IPS DF 6.9 (cell line): ENCODE measurements at regions not wholly inside any gene's neighbourhood (a gene's known extent, or its start where the extent isn't known, plus 50 kb on each side); places are given as distances from the start of the nearest gene placed in this dataset.
"Not testable (repeated sequence)": the region's sequence is repeated elsewhere in the genome, so short reads cannot be mapped to it uniquely, and the experiment has no call there.

Experiments used
- DNase-seq: peaks from one replicate; pipeline ENCODE4 v3.0.0-alpha.2; 2013; ENCODE audit warnings: low read depth, low spot score
- H3K27ac ChIP-seq: one replicate; pipeline ENCODE4 v1.5.1; 2013; ENCODE audit warnings: low read length, control low read depth
- H3K27me3 ChIP-seq: 2 replicates; pipeline ENCODE4 v1.6.1; 2013; ENCODE audit warnings: mild to moderate bottlenecking, low read length; ENCODE audit not compliant: control insufficient read depth, insufficient read depth
- H3K36me3 ChIP-seq: 2 replicates; pipeline ENCODE4 v1.6.1; 2013; ENCODE audit warnings: low read length; ENCODE audit not compliant: control insufficient read depth, insufficient read depth
- H3K4me1 ChIP-seq: 2 replicates; pipeline ENCODE4 v1.6.1; 2013; ENCODE audit warnings: low read length; ENCODE audit not compliant: control insufficient read depth, insufficient read depth
- H3K4me3 ChIP-seq: 2 replicates; pipeline ENCODE4 v1.5.1; 2013; ENCODE audit warnings: mild to moderate bottlenecking, low read length
- H3K9me3 ChIP-seq: 2 replicates; pipeline ENCODE4 v1.6.1; 2013; ENCODE audit warnings: low read length, inconsistent platforms; ENCODE audit not compliant: control insufficient read depth, insufficient read depth
- WGBS: extraction: QIAGEN DNeasy Blood & Tissue Kit; methylation state at CpG from one replicate; pipeline ENCODE4 v1.1.7; 2013; ENCODE audit warnings: mixed read lengths, missing lambda C conversion rate; ENCODE audit not compliant: insufficient read length, insufficient coverage; 5-methylcytosine and 5-hydroxymethylcytosine counted together

DNA sequence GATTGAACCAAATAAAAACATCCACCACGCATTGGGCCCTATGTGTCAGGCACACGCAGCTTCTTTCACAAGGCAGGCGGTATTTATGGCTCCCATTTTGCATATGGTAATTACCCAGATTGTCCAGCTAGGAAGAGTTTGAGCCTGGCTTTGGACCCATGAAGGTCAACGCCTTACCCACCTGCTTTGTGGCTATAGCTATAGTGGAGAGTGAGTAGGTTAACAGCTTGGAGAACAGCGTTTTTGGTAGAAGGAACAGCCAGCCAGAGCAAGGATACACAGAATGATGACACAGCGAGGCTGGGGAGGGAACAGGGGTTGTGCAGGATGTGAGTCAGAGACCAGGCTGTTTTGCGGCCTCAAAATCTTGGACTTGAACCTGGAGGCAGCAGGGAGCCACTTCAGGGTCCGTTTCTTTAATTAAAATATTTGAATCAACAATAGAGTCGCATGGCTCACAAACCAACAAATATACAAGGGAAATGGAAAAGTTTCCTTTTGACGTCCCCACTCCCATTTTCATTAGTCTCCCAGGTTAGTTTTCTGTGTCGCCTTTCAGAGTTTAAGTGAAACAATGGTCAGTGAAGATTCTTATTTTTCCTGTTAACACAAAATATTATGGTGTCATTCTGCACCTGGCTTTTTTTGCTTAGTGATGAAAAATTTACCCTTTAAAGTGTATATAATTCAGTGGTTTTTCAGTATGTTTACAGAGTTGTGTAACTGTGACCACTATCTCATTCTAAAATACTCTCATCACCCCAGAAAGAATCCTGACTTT lies 118.2 kb upstream of the STX18 start:
- Histone ChIP-seq H3K36me3 (no peaks in the 10 kb centered on the region), H3K9me3 (no peaks in the 10 kb centered on the region), H3K27ac (no peak overlapping the region), H3K4me3 (no peak overlapping the region), H3K27me3 (no peaks in the 10 kb centered on the region), H3K4me1 (no peaks in the 10 kb centered on the region)
- no CpG with 5 or more reads among the region's 11 CpGs for WGBS
- no peak for DNase-seq

- Histone ChIP-seq H3K27me3 (no peaks in the 10 kb centered on the region), H3K9me3 (no peaks in the 10 kb centered on the region), H3K27ac (no peak overlapping the region), H3K4me3 (no peak overlapping the region), H3K36me3 (no peaks in the 10 kb centered on the region), H3K4me1 (no peaks in the 10 kb centered on the region)
- no peak for DNase-seq
- WGBS, result no CpG with 5 or more reads among the region's 2 CpGs
Observed at GRCh38 chr4:4658052-4658451, 116.2 kb upstream of the STX18 start.

- H3K4me1 ChIP-seq, result 0 out of 2 replicates have a peak, but pooled peaks cover 2% of the 10 kb centered on the region
- WGBS, result no CpG with 5 or more reads among the region's 4 CpGs
- DNase-seq, result no peak
- no peaks in the 10 kb centered on the region for H3K36me3 ChIP-seq
- H3K27me3 ChIP-seq, result no peaks in the 10 kb centered on the region
- H3K27ac ChIP-seq, result no peak overlapping the region
- no peaks in the 10 kb centered on the region for H3K9me3 ChIP-seq
- no peak overlapping the region for H3K4me3 ChIP-seq
Observed at GRCh38 chr4:4656977-4657376, 115.1 kb upstream of the STX18 start.

DNA sequence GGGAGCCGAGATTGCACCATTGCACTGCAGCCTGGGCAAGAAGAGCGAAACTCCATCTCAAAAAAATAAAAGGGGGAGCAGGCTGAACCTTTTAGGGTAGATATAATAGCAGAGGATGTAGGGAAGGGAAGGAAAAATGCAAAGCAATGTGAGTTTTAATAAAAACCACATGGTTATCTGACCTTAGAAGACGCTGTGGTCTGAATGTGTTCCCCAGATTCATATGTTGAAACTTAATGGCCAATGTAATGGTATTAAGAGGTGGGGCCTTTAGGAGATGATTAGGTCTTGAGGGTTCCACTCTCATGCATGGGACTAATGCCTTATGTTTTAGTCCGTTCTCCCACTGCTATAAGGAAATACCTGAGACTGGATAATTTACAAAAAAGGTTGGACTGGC lies 114.1 kb upstream of the STX18 start:
- Histone ChIP-seq H3K36me3 (no peaks in the 10 kb centered on the region), H3K9me3 (no peaks in the 10 kb centered on the region), H3K4me1 (0 out of 2 replicates have a peak, but pooled peaks cover 2% of the 10 kb centered on the region), H3K27ac (no peak overlapping the region), H3K27me3 (no peaks in the 10 kb centered on the region), H3K4me3 (no peak overlapping the region)
- WGBS, result no CpG with 5 or more reads among the region's 4 CpGs
- DNase-seq, result no peak

DNA sequence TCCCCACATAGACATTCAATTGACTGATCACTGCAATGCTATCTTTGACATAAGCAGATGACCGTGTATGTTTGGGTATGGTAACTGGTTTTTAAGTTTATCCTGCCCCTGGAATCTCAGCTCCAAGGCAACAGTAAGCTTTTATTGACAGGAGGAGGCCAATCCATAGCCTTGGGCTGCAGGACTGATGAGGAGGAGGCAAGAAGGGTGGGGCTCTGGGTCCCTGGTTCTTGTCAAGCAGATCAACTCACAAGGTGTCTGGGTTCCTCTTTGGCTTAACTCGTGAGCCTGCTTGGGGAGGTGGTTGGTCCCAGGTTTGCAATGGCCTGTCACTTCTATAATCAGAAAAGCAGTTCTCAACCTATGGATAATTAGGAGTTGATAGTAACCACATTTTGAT lies 113.2 kb upstream of the STX18 start:
- WGBS, result no CpG with 5 or more reads among the region's 2 CpGs
- Histone ChIP-seq H3K27me3 (no peaks in the 10 kb centered on the region), H3K36me3 (no peaks in the 10 kb centered on the region), H3K27ac (no peak overlapping the region), H3K4me1 (0 out of 2 replicates have a peak, but pooled peaks cover 2% of the 10 kb centered on the region), H3K9me3 (no peaks in the 10 kb centered on the region), H3K4me3 (no peak overlapping the region)
- DNase-seq, result no peak

GRCh38 chr4:4651811-4652755 lies 110.2 kb upstream of the STX18 start:
- no peaks in the 10 kb centered on the region for H3K9me3 ChIP-seq
- H3K36me3 ChIP-seq, result no peaks in the 10 kb centered on the region
- WGBS, result no CpG with 5 or more reads among the region's 12 CpGs
- H3K27ac ChIP-seq, result no peak overlapping the region
- no peak overlapping the region for H3K4me3 ChIP-seq
- no peaks in the 10 kb centered on the region for H3K27me3 ChIP-seq
- no peak for DNase-seq
- H3K4me1 ChIP-seq, result 0 out of 2 replicates have a peak, but pooled peaks cover 2% of the 10 kb centered on the region

DNA sequence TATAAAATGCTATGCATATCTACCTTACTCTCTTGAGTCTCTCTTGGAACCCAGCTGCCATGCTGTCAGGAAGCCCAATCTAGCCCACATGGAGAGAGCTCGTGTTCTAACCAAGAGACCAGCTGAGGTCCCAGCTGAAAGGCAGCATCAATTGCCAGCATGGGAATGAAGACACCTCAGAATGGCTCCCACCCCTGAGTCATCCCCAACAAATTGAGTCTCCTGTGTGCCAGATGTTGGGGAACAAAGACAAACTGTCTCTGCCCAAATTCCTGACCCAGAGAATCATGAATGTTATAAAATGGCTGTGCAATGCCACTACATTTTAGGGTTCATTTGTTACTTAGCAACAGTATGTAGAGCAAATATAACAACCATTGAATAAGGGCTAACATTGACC lies 105.2 kb upstream of the STX18 start:
- H3K27ac ChIP-seq, result no peak overlapping the region
- no peaks in the 10 kb centered on the region for H3K9me3 ChIP-seq
- no CpG with 5 or more reads among the region's 1 CpG for WGBS
- H3K4me1 ChIP-seq, result no peaks in the 10 kb centered on the region
- DNase-seq, result no peak
- no peaks in the 10 kb centered on the region for H3K36me3 ChIP-seq
- no peaks in the 10 kb centered on the region for H3K27me3 ChIP-seq
- no peak overlapping the region for H3K4me3 ChIP-seq

GRCh38 chr4:4645743-4646142 lies 103.9 kb upstream of the STX18 start:
- H3K9me3 ChIP-seq, result no peaks in the 10 kb centered on the region
- H3K36me3 ChIP-seq, result no peaks in the 10 kb centered on the region
- H3K27me3 ChIP-seq, result no peaks in the 10 kb centered on the region
- peaks cover 2% of the 10 kb centered on the region; the same call in 1 of the 2 replicates for H3K4me1 ChIP-seq
- WGBS, result no CpG with 5 or more reads among the region's 3 CpGs
- no peak overlapping the region for H3K27ac ChIP-seq
- DNase-seq, result no peak
- H3K4me3 ChIP-seq, result no peak overlapping the region

DNA sequence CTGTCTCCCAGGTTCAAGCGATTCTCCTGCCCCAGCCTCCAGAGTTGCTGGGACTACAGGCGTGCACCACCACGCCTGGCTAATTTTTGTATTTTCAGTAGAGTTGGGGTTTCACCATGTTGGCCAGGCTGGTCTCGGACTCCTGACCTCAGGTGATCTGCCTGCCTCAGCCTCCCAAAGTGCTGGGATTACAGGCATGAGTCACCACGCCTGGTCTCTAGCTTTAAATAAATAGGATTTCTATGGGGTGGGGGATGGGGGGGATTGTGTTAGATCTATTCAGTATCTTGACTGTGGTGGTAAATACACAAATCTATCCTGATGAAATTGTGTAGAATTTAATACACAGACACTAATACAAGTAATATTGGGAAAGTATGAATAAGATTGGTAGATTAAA lies 102.4 kb upstream of the STX18 start:
- H3K4me3 ChIP-seq, H3K4me1 ChIP-seq, H3K36me3 ChIP-seq, H3K27me3 ChIP-seq, DNase-seq, H3K9me3 ChIP-seq, H3K27ac ChIP-seq: not testable (repeated sequence)
- no CpG with 5 or more reads among the region's 5 CpGs for WGBS

- H3K9me3 ChIP-seq, DNase-seq, H3K36me3 ChIP-seq, H3K27ac ChIP-seq, H3K27me3 ChIP-seq, H3K4me1 ChIP-seq, H3K4me3 ChIP-seq: not testable (repeated sequence)
- WGBS, result no CpG with 5 or more reads among the region's 6 CpGs
Observed at GRCh38 chr4:4643743-4644142, 101.9 kb upstream of the STX18 start.
